Choroid plexus epithelial cell (primary cell): ENCODE measurements at regions not wholly inside any gene's neighbourhood (a gene's known extent, or its start where the extent isn't known, plus 50 kb on each side); places are given as distances from the start of the nearest gene placed in this dataset.

Experiments
- DNase-seq: peaks from one replicate; pipeline ENCODE4 v3.0.0-alpha.2; 2010; ENCODE audit warnings: low read depth
- H3K4me3 ChIP-seq: 2 replicates; pipeline ENCODE4 v1.5.1; 2011; ENCODE audit warnings: low read depth, mild to moderate bottlenecking, control low read depth, low read length, moderate library complexity
- CTCF ChIP-seq: conservative IDR thresholded peaks from 2 replicates; pipeline ENCODE4 v1.5.1; 2011; ENCODE audit warnings: low read depth, mild to moderate bottlenecking, control low read depth, inconsistent platforms, low read length, moderate library complexity

- no peak for DNase-seq
- no peak for TF ChIP-seq CTCF
- H3K4me3 ChIP-seq = no peak overlapping the region
Measured at GRCh38 chr3:10706740-10707399, 109.2 kb upstream of the SLC6A11 start.

GRCh38 chr3:10707400-10708215 is 108.4 kb upstream of the SLC6A11 start:
- H3K4me3 ChIP-seq = no peak overlapping the region
- DNase-seq = no peak
- TF ChIP-seq CTCF = no peak

GRCh38 chr3:10708216-10708893 is 107.7 kb upstream of the SLC6A11 start:
- no peak for TF ChIP-seq CTCF
- no peak overlapping the region for H3K4me3 ChIP-seq

GRCh38 chr3:10709110-10709781 is 106.8 kb upstream of the SLC6A11 start:
- no peak for TF ChIP-seq CTCF

More at GRCh38 chr3:10708216-10708893, 107.7 kb upstream of the SLC6A11 start:
- DNase-seq = no peak

GRCh38 chr3:10712121-10712520 is 103.9 kb upstream of the SLC6A11 start:
- no peak overlapping the region for H3K4me3 ChIP-seq
- no peak for DNase-seq
- no peak for TF ChIP-seq CTCF

More at GRCh38 chr3:10709110-10709781, 106.8 kb upstream of the SLC6A11 start:
- no peak for DNase-seq
- no peak overlapping the region for H3K4me3 ChIP-seq

- no peak for DNase-seq
Measured at GRCh38 chr3:10713656-10714055, 102.4 kb upstream of the SLC6A11 start.

More at GRCh38 chr3:10713656-10714055, 102.4 kb upstream of the SLC6A11 start:
- no peak overlapping the region for H3K4me3 ChIP-seq
- no peak for TF ChIP-seq CTCF
